OCI-LY1 (cell line): ENCODE measurements at regions not wholly inside any gene's neighbourhood (a gene's known extent, or its start where the extent isn't known, plus 50 kb on each side); places are given as distances from the start of the nearest gene placed in this dataset.

ENCODE experiments used
- H2AFZ ChIP-seq: fragments of 200-600 bp; sonication (generic), shearing (Covaris generic); 2 replicates; pipeline ENCODE4 v1.6.0; 2014; ENCODE audit warnings: antibody characterized with exemption, mild to moderate bottlenecking, low read length
- H3F3A ChIP-seq: fragments of 200-600 bp; sonication (generic), shearing (Covaris generic); 2 replicates; pipeline ENCODE4 v1.6.0; 2014; ENCODE audit warnings: mild to moderate bottlenecking, antibody characterized with exemption, low read length, moderate library complexity; ENCODE audit not compliant: insufficient read depth
- H3K27ac ChIP-seq: fragments of 200-600 bp; sonication (generic); 2 replicates; pipeline ENCODE4 v1.5.1; 2014; ENCODE audit warnings: low read length, mixed run types, mild to moderate bottlenecking, low read depth; ENCODE audit not compliant: poor library complexity, severe bottlenecking
- H3K27me3 ChIP-seq: fragments of 200-600 bp; sonication (generic); 2 replicates; pipeline ENCODE4 v1.6.0; 2014; ENCODE audit warnings: antibody characterized with exemption, mild to moderate bottlenecking, low read length, moderate library complexity; ENCODE audit not compliant: insufficient read depth
- H3K36me3 ChIP-seq: fragments of 200-600 bp; sonication (generic); 2 replicates; pipeline ENCODE4 v1.6.1; 2014; ENCODE audit warnings: mild to moderate bottlenecking, antibody characterized with exemption, low read length, moderate library complexity, mixed read lengths; ENCODE audit not compliant: insufficient read depth
- H3K4me1 ChIP-seq: fragments of 200-600 bp; sonication (generic); 2 replicates; pipeline ENCODE4 v1.5.1; 2014; ENCODE audit warnings: mild to moderate bottlenecking, low read length, moderate library complexity; ENCODE audit not compliant: insufficient read depth, severe bottlenecking
- H3K4me2 ChIP-seq: fragments of 200-600 bp; sonication (generic), shearing (Covaris generic); 2 replicates; pipeline ENCODE4 v1.6.1; 2014; ENCODE audit warnings: low read length
- H3K4me3 ChIP-seq: fragments of 200-600 bp; sonication (generic); 2 replicates; pipeline ENCODE4 v1.5.1; 2014; ENCODE audit warnings: low read length, low read depth, mild to moderate bottlenecking, mixed read lengths; ENCODE audit not compliant: poor library complexity, severe bottlenecking
- H3K79me2 ChIP-seq: fragments of 200-600 bp; shearing (Covaris generic); 2 replicates; pipeline ENCODE4 v1.6.1; 2016; ENCODE audit warnings: mixed run types, low read length, mixed read lengths; ENCODE audit not compliant: insufficient read depth
- H3K9ac ChIP-seq: fragments of 200-600 bp; sonication (generic), shearing (Covaris generic); 2 replicates; pipeline ENCODE4 v1.6.1; 2014; ENCODE audit warnings: mild to moderate bottlenecking, low read length, mixed read lengths
- H3K9me2 ChIP-seq: fragments of 200-600 bp; sonication (generic), shearing (Covaris generic); 2 replicates; pipeline ENCODE4 v1.6.1; 2014; ENCODE audit warnings: low read depth, mild to moderate bottlenecking, low read length, mixed read lengths
- H3K9me3 ChIP-seq: fragments of 200-600 bp; shearing (Covaris generic); 2 replicates; pipeline ENCODE4 v1.6.1; 2014; ENCODE audit warnings: low read length, mixed read lengths
- H4K20me1 ChIP-seq: fragments of 200-600 bp; sonication (generic), shearing (Covaris generic); 2 replicates; pipeline ENCODE4 v1.6.0; 2016; ENCODE audit warnings: mild to moderate bottlenecking, low read length; ENCODE audit not compliant: insufficient read depth
- CTCF ChIP-seq: fragments of 200-600 bp; sonication (generic), shearing (Covaris generic); IDR thresholded peaks from 2 replicates; pipeline ENCODE4 v1.5.1; 2017; ENCODE audit warnings: mild to moderate bottlenecking, antibody characterized with exemption, low read length, moderate library complexity, mixed read lengths
- EZH2 ChIP-seq: fragments of 200-600 bp; sonication (generic), shearing (Covaris generic); IDR thresholded peaks from 2 replicates; pipeline ENCODE4 v1.8.0; 2017; ENCODE audit warnings: borderline replicate concordance, mixed run types, mild to moderate bottlenecking, antibody characterized with exemption, low read length, moderate library complexity, mixed read lengths

DNA sequence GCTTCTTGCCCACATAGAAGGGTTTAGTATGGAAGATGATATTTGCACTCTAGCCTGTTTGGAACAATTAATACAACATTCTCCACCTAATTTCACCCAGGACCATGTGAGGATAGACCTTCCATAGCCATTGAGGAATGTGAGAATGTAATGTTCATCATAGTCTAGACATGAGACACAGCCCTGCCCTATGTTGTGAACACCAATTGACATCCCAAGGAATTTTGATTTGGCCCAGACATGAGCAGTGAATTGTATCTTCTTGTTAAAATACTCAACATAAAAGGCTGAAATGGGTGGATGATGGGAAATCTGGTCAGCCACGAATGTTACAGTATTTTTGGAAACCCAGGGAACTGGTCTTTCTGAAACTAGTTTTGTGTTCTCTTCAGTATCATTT lies 892.3 kb upstream of the CHORDC1 start:
- H3K27ac ChIP-seq: no peak overlapping the region
- H4K20me1 ChIP-seq: no peaks in the 10 kb centered on the region
- H2AFZ ChIP-seq: no peak overlapping the region
- no peaks in the 10 kb centered on the region for H3K9me3 ChIP-seq
- H3F3A ChIP-seq: no peaks in the 10 kb centered on the region
- no peak overlapping the region for H3K4me3 ChIP-seq
- no peak overlapping the region for H3K9ac ChIP-seq
- no peaks in the 10 kb centered on the region for H3K9me2 ChIP-seq
- no peaks in the 10 kb centered on the region for H3K27me3 ChIP-seq
- H3K4me1 ChIP-seq: no peaks in the 10 kb centered on the region
- H3K4me2 ChIP-seq: no peak overlapping the region
- H3K79me2 ChIP-seq: no peaks in the 10 kb centered on the region
- no peaks in the 10 kb centered on the region for H3K36me3 ChIP-seq
- TF ChIP-seq EZH2: no peak
- TF ChIP-seq CTCF: no peak

- H3K9me3 ChIP-seq: no peaks in the 10 kb centered on the region
- H4K20me1 ChIP-seq: no peaks in the 10 kb centered on the region
- no peaks in the 10 kb centered on the region for H3K27me3 ChIP-seq
- H3K9me2 ChIP-seq: no peaks in the 10 kb centered on the region
- H3K9ac ChIP-seq: no peak overlapping the region
- no peak overlapping the region for H2AFZ ChIP-seq
- no peak overlapping the region for H3K4me3 ChIP-seq
- H3K79me2 ChIP-seq: no peaks in the 10 kb centered on the region
- H3F3A ChIP-seq: no peaks in the 10 kb centered on the region
- no peak overlapping the region for H3K4me2 ChIP-seq
- H3K36me3 ChIP-seq: no peaks in the 10 kb centered on the region
- TF ChIP-seq CTCF: no peak
- no peak for TF ChIP-seq EZH2
- no peak overlapping the region for H3K27ac ChIP-seq
- H3K4me1 ChIP-seq: no peaks in the 10 kb centered on the region
Observed at GRCh38 chr11:91104237-91104636, 881.4 kb upstream of the CHORDC1 start.

- no peaks in the 10 kb centered on the region for H3K4me1 ChIP-seq
- H3K79me2 ChIP-seq: no peaks in the 10 kb centered on the region
- H3K9me3 ChIP-seq: no peaks in the 10 kb centered on the region
- H3K4me2 ChIP-seq: no peak overlapping the region
- H4K20me1 ChIP-seq: no peaks in the 10 kb centered on the region
- no peak overlapping the region for H2AFZ ChIP-seq
- no peak overlapping the region for H3K27ac ChIP-seq
- no peaks in the 10 kb centered on the region for H3K36me3 ChIP-seq
- H3F3A ChIP-seq: no peaks in the 10 kb centered on the region
- no peaks in the 10 kb centered on the region for H3K27me3 ChIP-seq
- H3K4me3 ChIP-seq: no peak overlapping the region
- H3K9me2 ChIP-seq: no peaks in the 10 kb centered on the region
- H3K9ac ChIP-seq: no peak overlapping the region
- TF ChIP-seq CTCF (no peak), EZH2 (no peak)
Observed at GRCh38 chr11:91100427-91100826, 877.6 kb upstream of the CHORDC1 start.
